ENCODE measurements at regions not wholly inside any gene's neighbourhood (a gene's known extent, or its start where the extent isn't known, plus 50 kb on each side); places are given as distances from the start of the nearest gene placed in this dataset.

DNA sequence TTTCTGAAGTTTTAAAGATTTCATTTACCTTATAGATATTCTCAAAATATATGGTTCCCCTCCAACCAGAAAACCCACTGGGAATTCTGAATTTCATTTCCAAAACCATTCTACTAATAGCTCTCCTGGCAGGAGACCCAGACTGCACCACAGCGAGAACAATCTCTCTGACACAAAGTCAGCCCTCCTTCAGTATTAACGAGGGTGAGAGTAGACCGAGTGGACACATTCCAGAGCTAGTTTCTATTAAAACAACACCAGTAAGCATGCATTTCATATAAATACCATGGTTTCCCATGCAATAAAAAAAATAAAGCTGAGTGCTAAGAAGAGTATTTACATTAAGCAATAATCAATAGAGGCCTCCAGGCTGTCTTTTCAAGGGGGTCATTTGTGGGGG lies 899.6 kb upstream of the SLC35B3 start:
- TF ChIP-seq, protein P1, sequence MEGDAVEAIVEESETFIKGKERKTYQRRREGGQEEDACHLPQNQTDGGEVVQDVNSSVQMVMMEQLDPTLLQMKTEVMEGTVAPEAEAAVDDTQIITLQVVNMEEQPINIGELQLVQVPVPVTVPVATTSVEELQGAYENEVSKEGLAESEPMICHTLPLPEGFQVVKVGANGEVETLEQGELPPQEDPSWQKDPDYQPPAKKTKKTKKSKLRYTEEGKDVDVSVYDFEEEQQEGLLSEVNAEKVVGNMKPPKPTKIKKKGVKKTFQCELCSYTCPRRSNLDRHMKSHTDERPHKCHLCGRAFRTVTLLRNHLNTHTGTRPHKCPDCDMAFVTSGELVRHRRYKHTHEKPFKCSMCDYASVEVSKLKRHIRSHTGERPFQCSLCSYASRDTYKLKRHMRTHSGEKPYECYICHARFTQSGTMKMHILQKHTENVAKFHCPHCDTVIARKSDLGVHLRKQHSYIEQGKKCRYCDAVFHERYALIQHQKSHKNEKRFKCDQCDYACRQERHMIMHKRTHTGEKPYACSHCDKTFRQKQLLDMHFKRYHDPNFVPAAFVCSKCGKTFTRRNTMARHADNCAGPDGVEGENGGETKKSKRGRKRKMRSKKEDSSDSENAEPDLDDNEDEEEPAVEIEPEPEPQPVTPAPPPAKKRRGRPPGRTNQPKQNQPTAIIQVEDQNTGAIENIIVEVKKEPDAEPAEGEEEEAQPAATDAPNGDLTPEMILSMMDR (conservative IDR thresholded peaks at IDR 0.05; ENCODE audit: low read depth, low read length), result no peak
- no peak for TF ChIP-seq EZH2 (IDR thresholded peaks at IDR 0.05; ENCODE audit: low read length, unreplicated experiment)

Measured in PC-3 (cell line).